ENCODE measurements at regions not wholly inside any gene's neighbourhood (a gene's known extent, or its start where the extent isn't known, plus 50 kb on each side); places are given as distances from the start of the nearest gene placed in this dataset.

DNA sequence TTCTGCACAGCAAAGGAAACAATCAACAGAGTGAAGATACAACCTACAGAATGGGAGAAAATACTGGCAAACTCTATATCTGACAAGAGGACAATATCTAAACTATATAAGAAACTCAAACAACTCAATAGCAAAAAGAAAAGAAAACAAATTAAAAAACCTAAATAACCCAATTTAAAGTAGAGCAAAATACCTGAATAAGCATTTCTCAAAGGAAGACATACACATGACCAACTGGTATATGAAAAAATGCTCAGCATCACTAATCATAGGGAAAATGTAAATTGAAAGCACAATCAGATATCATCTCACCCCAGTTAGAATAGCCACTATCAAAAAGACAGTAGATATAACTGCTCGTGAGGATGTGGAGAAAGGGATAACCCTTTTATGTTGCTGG is 87.8 kb upstream of the FOXA2 start:
- no peak for TF ChIP-seq POLR2A (IDR thresholded peaks at IDR 0.05)
- TF ChIP-seq, protein P1, sequence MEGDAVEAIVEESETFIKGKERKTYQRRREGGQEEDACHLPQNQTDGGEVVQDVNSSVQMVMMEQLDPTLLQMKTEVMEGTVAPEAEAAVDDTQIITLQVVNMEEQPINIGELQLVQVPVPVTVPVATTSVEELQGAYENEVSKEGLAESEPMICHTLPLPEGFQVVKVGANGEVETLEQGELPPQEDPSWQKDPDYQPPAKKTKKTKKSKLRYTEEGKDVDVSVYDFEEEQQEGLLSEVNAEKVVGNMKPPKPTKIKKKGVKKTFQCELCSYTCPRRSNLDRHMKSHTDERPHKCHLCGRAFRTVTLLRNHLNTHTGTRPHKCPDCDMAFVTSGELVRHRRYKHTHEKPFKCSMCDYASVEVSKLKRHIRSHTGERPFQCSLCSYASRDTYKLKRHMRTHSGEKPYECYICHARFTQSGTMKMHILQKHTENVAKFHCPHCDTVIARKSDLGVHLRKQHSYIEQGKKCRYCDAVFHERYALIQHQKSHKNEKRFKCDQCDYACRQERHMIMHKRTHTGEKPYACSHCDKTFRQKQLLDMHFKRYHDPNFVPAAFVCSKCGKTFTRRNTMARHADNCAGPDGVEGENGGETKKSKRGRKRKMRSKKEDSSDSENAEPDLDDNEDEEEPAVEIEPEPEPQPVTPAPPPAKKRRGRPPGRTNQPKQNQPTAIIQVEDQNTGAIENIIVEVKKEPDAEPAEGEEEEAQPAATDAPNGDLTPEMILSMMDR (IDR thresholded peaks at IDR 0.05): no peak

All from prostate gland (tissue), 2 donors.